Hepatocyte (in vitro differentiated cells): ENCODE measurements at regions not wholly inside any gene's neighbourhood (a gene's known extent, or its start where the extent isn't known, plus 50 kb on each side); places are given as distances from the start of the nearest gene placed in this dataset.

ENCODE experiments used
- EZH2 ChIP-seq: fragments of 200-600 bp; sonication (generic); IDR thresholded peaks from 2 replicates; pipeline ENCODE4 v1.6.1; 2016; ENCODE audit warnings: antibody characterized with exemption, mild to moderate bottlenecking, borderline replicate concordance
- EZH2phosphoT487 ChIP-seq: fragments of 200-600 bp; sonication (generic); IDR thresholded peaks from one replicate; pipeline ENCODE4 v1.6.1; 2018; ENCODE audit warnings: antibody characterized with exemption, mild to moderate bottlenecking, low read depth, moderate library complexity; ENCODE audit not compliant: unreplicated experiment, severe bottlenecking
- TF ChIP-seq, protein P1 (sequence below): fragments of 200-600 bp; sonication (generic); IDR thresholded peaks from 2 replicates; pipeline ENCODE4 v1.5.1; 2016; ENCODE audit warnings: antibody characterized with exemption, mild to moderate bottlenecking; ENCODE audit not compliant: poor library complexity

DNA sequence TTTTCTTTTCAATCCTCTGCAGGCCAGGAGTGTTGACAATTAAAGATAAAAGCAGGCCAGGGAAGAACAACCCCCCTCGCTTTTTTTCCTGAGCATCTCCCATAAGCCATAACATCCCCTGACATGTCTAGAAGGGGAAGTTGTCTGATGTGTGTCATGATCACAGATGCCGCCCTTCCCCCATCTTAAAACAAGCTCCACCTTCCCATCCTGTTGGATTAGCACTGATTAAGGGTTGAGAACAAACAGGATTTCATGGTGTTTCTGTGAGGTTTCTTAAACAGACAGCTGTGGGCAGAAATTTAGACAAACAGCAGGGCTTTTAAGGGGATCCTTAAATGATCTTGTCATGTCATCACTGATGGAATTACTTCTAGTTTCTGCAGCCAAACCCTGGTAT lies 59.4 kb upstream of the UPP2 start:
- TF ChIP-seq, protein P1, sequence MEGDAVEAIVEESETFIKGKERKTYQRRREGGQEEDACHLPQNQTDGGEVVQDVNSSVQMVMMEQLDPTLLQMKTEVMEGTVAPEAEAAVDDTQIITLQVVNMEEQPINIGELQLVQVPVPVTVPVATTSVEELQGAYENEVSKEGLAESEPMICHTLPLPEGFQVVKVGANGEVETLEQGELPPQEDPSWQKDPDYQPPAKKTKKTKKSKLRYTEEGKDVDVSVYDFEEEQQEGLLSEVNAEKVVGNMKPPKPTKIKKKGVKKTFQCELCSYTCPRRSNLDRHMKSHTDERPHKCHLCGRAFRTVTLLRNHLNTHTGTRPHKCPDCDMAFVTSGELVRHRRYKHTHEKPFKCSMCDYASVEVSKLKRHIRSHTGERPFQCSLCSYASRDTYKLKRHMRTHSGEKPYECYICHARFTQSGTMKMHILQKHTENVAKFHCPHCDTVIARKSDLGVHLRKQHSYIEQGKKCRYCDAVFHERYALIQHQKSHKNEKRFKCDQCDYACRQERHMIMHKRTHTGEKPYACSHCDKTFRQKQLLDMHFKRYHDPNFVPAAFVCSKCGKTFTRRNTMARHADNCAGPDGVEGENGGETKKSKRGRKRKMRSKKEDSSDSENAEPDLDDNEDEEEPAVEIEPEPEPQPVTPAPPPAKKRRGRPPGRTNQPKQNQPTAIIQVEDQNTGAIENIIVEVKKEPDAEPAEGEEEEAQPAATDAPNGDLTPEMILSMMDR = no peak
- TF ChIP-seq EZH2 = no peak
- TF ChIP-seq EZH2phosphoT487 = no peak
